Vagina (tissue), 2 donors: ENCODE measurements at regions not wholly inside any gene's neighbourhood (a gene's known extent, or its start where the extent isn't known, plus 50 kb on each side); places are given as distances from the start of the nearest gene placed in this dataset.

Experiments used
- DNase-seq, 2 donors: peaks; one replicate each; pipeline ENCODE4 v3.0.0-alpha.2; 2017; ENCODE audit errors: extremely low spot score in 2 of 2
- H3K27ac ChIP-seq: fragments of 200-600 bp; sonication (generic); one replicate; pipeline ENCODE4 v1.5.1; 2019
- H3K27me3 ChIP-seq: fragments of 200-600 bp; sonication (generic); one replicate; pipeline ENCODE4 v1.5.1; 2019
- H3K36me3 ChIP-seq, 2 donors: fragments of 200-600 bp; sonication (generic); one replicate each; pipeline ENCODE4 v1.5.1; 2017 to 2019
- H3K4me1 ChIP-seq: fragments of 200-600 bp; sonication (generic); one replicate; pipeline ENCODE4 v1.5.1; 2019
- H3K4me3 ChIP-seq, 2 donors: fragments of 200-600 bp; sonication (generic); 1 replicate in 1 of 2; 2 replicates in 1 of 2; pipeline ENCODE4 v1.5.1; 2016 to 2019
- H3K9me3 ChIP-seq: fragments of 200-600 bp; sonication (generic); one replicate; pipeline ENCODE4 v1.5.1; 2019
- POLR2A ChIP-seq, 2 donors: fragments of 450-650 bp; IDR thresholded peaks; one replicate each; pipeline ENCODE4 v1.6.1; 2017; ENCODE audit warnings: antibody characterized with exemption in 2 of 2, mild to moderate bottlenecking in 2 of 2, moderate library complexity in 2 of 2
- POLR2AphosphoS5 ChIP-seq, 2 donors: sonication (generic); formaldehyde crosslinking; IDR thresholded peaks; one replicate each; pipeline ENCODE4 v1.9.0; 2017; ENCODE audit warnings: antibody characterized with exemption in 2 of 2, mild to moderate bottlenecking in 2 of 2, low read depth in 1 of 2; ENCODE audit not compliant: insufficient read depth in 1 of 2
- intact Hi-C: fragments of 100-400 bp; cut with DNase I; formaldehyde crosslinking; loops from one replicate; pipeline ENCODE4 v1.15.1; 2023
- TF ChIP-seq, protein P1 (sequence below), 3 experiments: fragments of 450-650 bp in 2 of 3; fragments of 200-600 bp in 1 of 3; sonication (generic) in 1 of 3; IDR thresholded peaks; one replicate each; pipeline ENCODE4 v1.5.1; 2017 to 2019; ENCODE audit warnings: antibody characterized with exemption in 3 of 3, mild to moderate bottlenecking in 2 of 3, moderate library complexity in 2 of 3

DNA sequence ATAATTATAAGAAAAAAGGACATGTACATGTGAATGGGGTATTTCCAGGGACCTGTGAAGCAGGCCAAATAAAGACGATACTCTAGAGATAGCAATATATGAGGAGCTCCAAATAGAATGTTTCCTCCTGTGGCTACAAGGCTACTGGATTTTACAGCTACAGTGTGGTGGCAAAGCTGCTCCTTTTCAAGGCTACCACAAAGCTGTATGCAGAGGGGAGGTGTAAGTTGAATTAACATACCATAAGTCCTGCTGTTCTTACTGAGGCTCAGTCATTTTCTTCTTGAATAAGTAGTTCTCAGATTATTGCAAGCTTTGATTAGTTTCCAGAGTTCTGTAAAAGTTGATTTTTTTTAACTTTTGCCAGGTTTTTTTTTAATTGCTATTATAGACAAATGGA, 1184.6 kb upstream of the EPHA6 start:
- no peaks in the 10 kb centered on the region for H3K4me1 ChIP-seq
- TF ChIP-seq POLR2AphosphoS5 (IDR thresholded peaks at IDR 0.05; ENCODE audit: insufficient read depth in 1 of 2, low read depth in 1 of 2), result no peak
- TF ChIP-seq, protein P1, sequence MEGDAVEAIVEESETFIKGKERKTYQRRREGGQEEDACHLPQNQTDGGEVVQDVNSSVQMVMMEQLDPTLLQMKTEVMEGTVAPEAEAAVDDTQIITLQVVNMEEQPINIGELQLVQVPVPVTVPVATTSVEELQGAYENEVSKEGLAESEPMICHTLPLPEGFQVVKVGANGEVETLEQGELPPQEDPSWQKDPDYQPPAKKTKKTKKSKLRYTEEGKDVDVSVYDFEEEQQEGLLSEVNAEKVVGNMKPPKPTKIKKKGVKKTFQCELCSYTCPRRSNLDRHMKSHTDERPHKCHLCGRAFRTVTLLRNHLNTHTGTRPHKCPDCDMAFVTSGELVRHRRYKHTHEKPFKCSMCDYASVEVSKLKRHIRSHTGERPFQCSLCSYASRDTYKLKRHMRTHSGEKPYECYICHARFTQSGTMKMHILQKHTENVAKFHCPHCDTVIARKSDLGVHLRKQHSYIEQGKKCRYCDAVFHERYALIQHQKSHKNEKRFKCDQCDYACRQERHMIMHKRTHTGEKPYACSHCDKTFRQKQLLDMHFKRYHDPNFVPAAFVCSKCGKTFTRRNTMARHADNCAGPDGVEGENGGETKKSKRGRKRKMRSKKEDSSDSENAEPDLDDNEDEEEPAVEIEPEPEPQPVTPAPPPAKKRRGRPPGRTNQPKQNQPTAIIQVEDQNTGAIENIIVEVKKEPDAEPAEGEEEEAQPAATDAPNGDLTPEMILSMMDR (IDR thresholded peaks at IDR 0.05), result no peak
- H3K27ac ChIP-seq, result no peak overlapping the region
- intact Hi-C loops, result no loop called here
- no peak for DNase-seq
- no peak overlapping the region for H3K4me3 ChIP-seq
- no peaks in the 10 kb centered on the region for H3K27me3 ChIP-seq
- no peaks in the 10 kb centered on the region for H3K36me3 ChIP-seq
- no peaks in the 10 kb centered on the region for H3K9me3 ChIP-seq

- TF ChIP-seq POLR2A (IDR thresholded peaks at IDR 0.05), result no peak
- TF ChIP-seq POLR2AphosphoS5 (IDR thresholded peaks at IDR 0.05; ENCODE audit: insufficient read depth in 1 of 2, low read depth in 1 of 2), result no peak
- TF ChIP-seq, protein P1 (IDR thresholded peaks at IDR 0.05), result no peak
- intact Hi-C loops, result no loop called here
- no peaks in the 10 kb centered on the region for H3K36me3 ChIP-seq
These were observed 1169.1 kb upstream of the EPHA6 start for GRCh38 chr3:95645291-95645690.

GRCh38 chr3:95654570-95655362, 1159.6 kb upstream of the EPHA6 start:
- intact Hi-C loops, result no loop called here
- Histone ChIP-seq H3K36me3 (no peaks in the 10 kb centered on the region), H3K4me3 (no peak overlapping the region), H3K27me3 (no peaks in the 10 kb centered on the region), H3K27ac (no peak overlapping the region), H3K9me3 (no peaks in the 10 kb centered on the region), H3K4me1 (no peaks in the 10 kb centered on the region)
- TF ChIP-seq POLR2AphosphoS5 (IDR thresholded peaks at IDR 0.05; ENCODE audit: insufficient read depth in 1 of 2, low read depth in 1 of 2), result no peak
- TF ChIP-seq, protein P1 (IDR thresholded peaks at IDR 0.05), result no peak
- no peak for TF ChIP-seq POLR2A (IDR thresholded peaks at IDR 0.05)
- no peak for DNase-seq

More at GRCh38 chr3:95645291-95645690, 1169.1 kb upstream of the EPHA6 start:
- Histone ChIP-seq H3K27ac (no peak overlapping the region), H3K27me3 (no peaks in the 10 kb centered on the region), H3K4me1 (no peaks in the 10 kb centered on the region), H3K9me3 (no peaks in the 10 kb centered on the region), H3K4me3 (no peak overlapping the region)
- no peak for DNase-seq

- TF ChIP-seq POLR2A (IDR thresholded peaks at IDR 0.05) (no peak), POLR2AphosphoS5 (IDR thresholded peaks at IDR 0.05; ENCODE audit: insufficient read depth in 1 of 2, low read depth in 1 of 2) (no peak)
- TF ChIP-seq, protein P1 (IDR thresholded peaks at IDR 0.05), result no peak
- no peaks in the 10 kb centered on the region for H3K27me3 ChIP-seq
- no peaks in the 10 kb centered on the region for H3K4me1 ChIP-seq
- intact Hi-C loops, result no loop called here
- no peak overlapping the region for H3K4me3 ChIP-seq
- H3K36me3 ChIP-seq, result no peaks in the 10 kb centered on the region
- DNase-seq, result no peak
- no peak overlapping the region for H3K27ac ChIP-seq
- no peaks in the 10 kb centered on the region for H3K9me3 ChIP-seq
These were observed 1158.9 kb upstream of the EPHA6 start for GRCh38 chr3:95655363-95655986.

DNA sequence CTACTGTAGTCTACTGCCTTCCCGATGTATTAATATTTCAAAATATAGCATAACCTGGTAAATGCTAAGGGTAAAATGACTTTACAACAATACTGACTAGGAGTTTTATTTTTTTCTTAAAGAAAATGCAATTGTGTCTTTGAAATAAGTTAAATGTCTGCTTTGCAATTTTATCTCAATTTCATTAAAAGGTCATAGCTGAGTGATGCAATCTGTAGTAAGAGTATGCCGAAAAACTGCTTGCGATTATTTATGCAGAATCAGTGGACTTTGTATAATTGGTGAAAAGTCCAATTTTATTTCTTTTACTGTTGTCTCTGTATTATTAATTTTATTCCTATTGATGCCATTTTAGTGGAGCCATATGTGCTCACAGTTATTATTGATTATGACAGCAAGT, 1143.6 kb upstream of the EPHA6 start:
- Histone ChIP-seq H3K4me3 (no peak overlapping the region), H3K4me1 (no peaks in the 10 kb centered on the region), H3K9me3 (no peaks in the 10 kb centered on the region), H3K36me3 (no peaks in the 10 kb centered on the region), H3K27me3 (no peaks in the 10 kb centered on the region), H3K27ac (no peak overlapping the region)
- no peak for DNase-seq
- intact Hi-C loops, result no loop called here
- TF ChIP-seq POLR2A (IDR thresholded peaks at IDR 0.05), result no peak
- TF ChIP-seq, protein P1 (IDR thresholded peaks at IDR 0.05), result no peak
- no peak for TF ChIP-seq POLR2AphosphoS5 (IDR thresholded peaks at IDR 0.05; ENCODE audit: insufficient read depth in 1 of 2, low read depth in 1 of 2)
